ENCODE measurements at regions not wholly inside any gene's neighbourhood (a gene's known extent, or its start where the extent isn't known, plus 50 kb on each side); places are given as distances from the start of the nearest gene placed in this dataset.

DNA sequence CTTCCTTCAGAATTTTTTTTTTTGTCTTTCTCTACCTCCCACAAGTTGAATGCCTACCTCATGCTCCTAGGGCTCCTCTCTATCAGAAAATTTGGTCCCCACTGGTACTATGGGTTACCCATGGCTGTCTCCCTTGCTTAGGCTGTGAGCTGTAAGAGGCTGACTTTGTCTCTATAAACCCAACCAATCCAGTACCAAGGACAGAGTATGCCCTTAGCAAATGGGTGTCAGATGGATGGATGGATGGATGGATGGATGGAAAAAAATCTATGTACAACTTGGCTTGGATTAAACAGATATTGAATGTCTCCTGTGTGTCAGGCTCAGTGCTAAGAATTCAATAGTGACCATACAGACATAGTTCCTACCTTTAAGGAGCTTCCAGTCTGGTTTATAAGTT, 398.2 kb upstream of the TRPC7 start:
- Histone ChIP-seq H3K36me3 (replicated peaks; ENCODE audit: insufficient read depth, low read length) (no peaks in the 10 kb centered on the region), H3K27ac (ENCODE audit: low read length) (no peak overlapping the region), H3K4me2 (ENCODE audit: low read depth, low read length) (no peak overlapping the region), H3K9ac (ENCODE audit: low read length) (no peak overlapping the region), H3K4me1 (ENCODE audit: low read length) (no peaks in the 10 kb centered on the region), H4K20me1 (ENCODE audit: insufficient read depth, low read length) (no peaks in the 10 kb centered on the region), H3K9me3 (replicated peaks; ENCODE audit: insufficient read depth, low read length) (no peaks in the 10 kb centered on the region), H3K27me3 (replicated peaks; ENCODE audit: insufficient read depth, low read length) (no peaks in the 10 kb centered on the region), H3K79me2 (ENCODE audit: low read length) (no peaks in the 10 kb centered on the region), H3K4me3 (ENCODE audit: low read length) (no peak overlapping the region), H2AFZ (ENCODE audit: low read length) (no peak overlapping the region), H3K9me2 (replicated peaks; ENCODE audit: insufficient read depth, low read length) (no peaks in the 10 kb centered on the region), H3F3A (ENCODE audit: insufficient read depth, low read length) (no peaks in the 10 kb centered on the region)
- TF ChIP-seq, protein P1, sequence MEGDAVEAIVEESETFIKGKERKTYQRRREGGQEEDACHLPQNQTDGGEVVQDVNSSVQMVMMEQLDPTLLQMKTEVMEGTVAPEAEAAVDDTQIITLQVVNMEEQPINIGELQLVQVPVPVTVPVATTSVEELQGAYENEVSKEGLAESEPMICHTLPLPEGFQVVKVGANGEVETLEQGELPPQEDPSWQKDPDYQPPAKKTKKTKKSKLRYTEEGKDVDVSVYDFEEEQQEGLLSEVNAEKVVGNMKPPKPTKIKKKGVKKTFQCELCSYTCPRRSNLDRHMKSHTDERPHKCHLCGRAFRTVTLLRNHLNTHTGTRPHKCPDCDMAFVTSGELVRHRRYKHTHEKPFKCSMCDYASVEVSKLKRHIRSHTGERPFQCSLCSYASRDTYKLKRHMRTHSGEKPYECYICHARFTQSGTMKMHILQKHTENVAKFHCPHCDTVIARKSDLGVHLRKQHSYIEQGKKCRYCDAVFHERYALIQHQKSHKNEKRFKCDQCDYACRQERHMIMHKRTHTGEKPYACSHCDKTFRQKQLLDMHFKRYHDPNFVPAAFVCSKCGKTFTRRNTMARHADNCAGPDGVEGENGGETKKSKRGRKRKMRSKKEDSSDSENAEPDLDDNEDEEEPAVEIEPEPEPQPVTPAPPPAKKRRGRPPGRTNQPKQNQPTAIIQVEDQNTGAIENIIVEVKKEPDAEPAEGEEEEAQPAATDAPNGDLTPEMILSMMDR (IDR thresholded peaks at IDR 0.05; ENCODE audit: low read length): no peak
- no peak for TF ChIP-seq EZH2 (optimal IDR thresholded peaks at IDR 0.05; ENCODE audit: low read depth, low read length)
- TF ChIP-seq EZH2phosphoT487 (IDR thresholded peaks at IDR 0.05; ENCODE audit: low read length): no peak
- DNase-seq: no peak

DNA sequence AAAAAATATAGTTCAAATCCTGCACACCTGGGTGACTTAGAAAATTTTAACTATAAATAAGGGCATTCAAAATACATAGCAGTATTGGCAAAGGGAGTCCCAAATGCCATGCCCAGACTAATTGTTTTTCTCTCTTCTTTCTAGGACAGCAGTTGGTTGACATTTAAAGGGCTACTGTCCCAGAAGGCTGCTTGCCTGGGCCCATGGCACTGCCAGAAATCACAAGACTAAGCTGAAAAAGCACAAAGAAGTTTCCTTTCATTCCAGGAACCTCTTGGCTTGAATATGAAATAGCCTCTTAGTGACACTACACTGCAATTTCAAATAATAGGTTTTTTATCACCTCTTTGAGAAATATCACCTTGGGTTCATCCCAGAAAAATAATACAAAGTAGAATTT, 388.9 kb upstream of the TRPC7 start:
- H3K4me3 ChIP-seq (ENCODE audit: low read length): no peak overlapping the region
- no peak overlapping the region for H3K27ac ChIP-seq (ENCODE audit: low read length)
- no peak overlapping the region for H2AFZ ChIP-seq (ENCODE audit: low read length)
- no peaks in the 10 kb centered on the region for H3K9me3 ChIP-seq (replicated peaks; ENCODE audit: insufficient read depth, low read length)
- H3K9ac ChIP-seq (ENCODE audit: low read length): no peak overlapping the region
- no peak for DNase-seq
- no peak overlapping the region for H3K4me2 ChIP-seq (ENCODE audit: low read depth, low read length)
- no peaks in the 10 kb centered on the region for H3K27me3 ChIP-seq (replicated peaks; ENCODE audit: insufficient read depth, low read length)
- H3F3A ChIP-seq (ENCODE audit: insufficient read depth, low read length): no peaks in the 10 kb centered on the region
- no peaks in the 10 kb centered on the region for H3K79me2 ChIP-seq (ENCODE audit: low read length)
- H3K4me1 ChIP-seq (ENCODE audit: low read length): no peaks in the 10 kb centered on the region
- no peaks in the 10 kb centered on the region for H4K20me1 ChIP-seq (ENCODE audit: insufficient read depth, low read length)
- no peaks in the 10 kb centered on the region for H3K9me2 ChIP-seq (replicated peaks; ENCODE audit: insufficient read depth, low read length)
- no peaks in the 10 kb centered on the region for H3K36me3 ChIP-seq (replicated peaks; ENCODE audit: insufficient read depth, low read length)
- TF ChIP-seq, protein P1 (IDR thresholded peaks at IDR 0.05; ENCODE audit: low read length): no peak
- TF ChIP-seq EZH2phosphoT487 (IDR thresholded peaks at IDR 0.05; ENCODE audit: low read length) (no peak), EZH2 (optimal IDR thresholded peaks at IDR 0.05; ENCODE audit: low read depth, low read length) (no peak)

DNA sequence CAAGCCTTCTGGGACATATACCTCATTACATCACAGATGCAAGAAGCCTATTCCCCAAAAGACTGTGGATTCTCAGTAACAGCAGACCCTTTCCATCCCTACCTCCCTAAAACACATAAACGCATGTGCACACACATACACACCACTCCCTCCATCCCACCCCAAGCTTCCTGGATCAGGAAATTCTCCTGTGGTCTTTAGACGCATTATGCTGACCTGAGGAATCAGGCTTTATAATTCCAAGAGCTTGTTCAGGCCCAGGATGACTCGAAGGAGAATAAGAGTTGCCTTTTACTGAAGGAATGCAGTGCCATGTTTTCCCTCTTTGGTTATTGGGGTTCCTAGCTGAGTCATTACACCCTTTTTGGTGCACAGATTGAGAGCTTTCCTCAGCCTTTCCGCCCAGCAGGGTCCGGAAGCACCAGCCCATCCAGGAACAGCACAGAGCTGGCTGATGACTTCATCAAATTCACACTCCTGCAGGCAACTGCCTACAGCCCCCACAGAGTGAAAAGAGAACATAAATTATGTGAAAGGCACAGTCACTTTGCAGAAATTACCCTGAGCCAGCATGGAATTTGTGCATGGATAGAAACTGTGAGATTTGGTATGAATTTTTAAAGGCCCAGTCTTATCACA, 385.0 kb upstream of the TRPC7 start:
- Histone ChIP-seq H3K4me1 (ENCODE audit: low read length) (no peaks in the 10 kb centered on the region), H3K27me3 (replicated peaks; ENCODE audit: insufficient read depth, low read length) (no peaks in the 10 kb centered on the region), H3K4me3 (ENCODE audit: low read length) (no peak overlapping the region), H3K4me2 (ENCODE audit: low read depth, low read length) (no peak overlapping the region), H4K20me1 (ENCODE audit: insufficient read depth, low read length) (no peaks in the 10 kb centered on the region), H3K79me2 (ENCODE audit: low read length) (no peaks in the 10 kb centered on the region), H3K9me3 (replicated peaks; ENCODE audit: insufficient read depth, low read length) (no peaks in the 10 kb centered on the region), H3K36me3 (replicated peaks; ENCODE audit: insufficient read depth, low read length) (no peaks in the 10 kb centered on the region), H3K9ac (ENCODE audit: low read length) (no peak overlapping the region), H3K9me2 (replicated peaks; ENCODE audit: insufficient read depth, low read length) (no peaks in the 10 kb centered on the region), H3F3A (ENCODE audit: insufficient read depth, low read length) (no peaks in the 10 kb centered on the region), H3K27ac (ENCODE audit: low read length) (no peak overlapping the region), H2AFZ (ENCODE audit: low read length) (no peak overlapping the region)
- TF ChIP-seq, protein P1 (IDR thresholded peaks at IDR 0.05; ENCODE audit: low read length): no peak
- TF ChIP-seq EZH2phosphoT487 (IDR thresholded peaks at IDR 0.05; ENCODE audit: low read length) (no peak), EZH2 (optimal IDR thresholded peaks at IDR 0.05; ENCODE audit: low read depth, low read length) (no peak)
- no peak for DNase-seq
